Stimulated activated CD4-positive, alpha-beta T cell treated with anti-CD3 and anti-CD28 coated beads, Interleukin-4, amount 100 ng/mL, for 48 hours (primary cell): ENCODE measurements at regions not wholly inside any gene's neighbourhood (a gene's known extent, or its start where the extent isn't known, plus 50 kb on each side); places are given as distances from the start of the nearest gene placed in this dataset.

Experiments used
- DNase-seq, 2 donors: peaks; one replicate each; pipeline ENCODE4 v3.0.0-alpha.2; 2020; ENCODE audit warnings: low read depth in 2 of 2

GRCh38 chr16:6593799-6594198 is 738.8 kb upstream of the RBFOX1 start:
- DNase-seq: no peak

DNA sequence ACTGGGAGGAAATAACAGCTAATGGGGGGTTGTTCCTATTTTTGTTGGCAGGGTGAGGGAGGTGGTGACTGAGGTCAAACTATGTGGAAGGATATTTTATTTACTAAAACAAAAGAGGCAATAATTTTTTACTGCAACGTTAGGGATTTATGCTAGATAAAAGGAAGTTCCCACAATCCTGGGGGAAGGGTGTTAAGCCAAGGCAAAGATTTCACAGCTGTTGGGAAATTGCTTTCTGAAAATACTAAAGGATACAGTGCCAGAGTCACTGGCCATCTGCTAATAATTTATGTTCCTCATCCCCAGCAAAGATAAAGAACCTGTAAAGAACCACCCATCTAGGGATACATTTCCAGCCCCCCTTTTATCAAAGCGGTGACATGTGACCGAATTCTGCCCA is 756.0 kb upstream of the RBFOX1 start:
- DNase-seq: no peak

DNA sequence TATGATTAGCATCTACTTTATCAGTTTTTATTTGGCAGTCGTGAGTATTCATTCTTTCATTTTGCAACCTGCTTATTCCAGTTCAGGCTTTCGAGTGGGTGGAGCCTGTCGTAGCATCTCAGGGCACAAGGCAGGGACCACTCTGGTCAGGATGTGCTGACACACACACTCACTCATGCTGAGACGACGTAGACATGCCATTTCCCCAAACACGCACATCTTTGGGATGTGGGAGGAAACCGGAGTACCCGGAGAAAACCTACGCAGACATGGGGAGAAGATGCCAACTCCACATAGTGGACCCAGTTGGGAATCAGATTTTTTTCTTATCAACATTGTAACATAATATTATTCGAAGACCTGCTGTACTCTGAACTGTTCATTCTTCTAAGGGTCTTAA is 756.5 kb upstream of the RBFOX1 start:
- no peak for DNase-seq

GRCh38 chr16:6574146-6574545 is 758.5 kb upstream of the RBFOX1 start:
- DNase-seq: no peak

- no peak for DNase-seq
These were observed 759.1 kb upstream of the RBFOX1 start for GRCh38 chr16:6573577-6573976.

GRCh38 chr16:6571044-6571443 is 761.6 kb upstream of the RBFOX1 start:
- no peak for DNase-seq

- no peak for DNase-seq
These were observed 762.1 kb upstream of the RBFOX1 start for GRCh38 chr16:6570530-6570929.

DNA sequence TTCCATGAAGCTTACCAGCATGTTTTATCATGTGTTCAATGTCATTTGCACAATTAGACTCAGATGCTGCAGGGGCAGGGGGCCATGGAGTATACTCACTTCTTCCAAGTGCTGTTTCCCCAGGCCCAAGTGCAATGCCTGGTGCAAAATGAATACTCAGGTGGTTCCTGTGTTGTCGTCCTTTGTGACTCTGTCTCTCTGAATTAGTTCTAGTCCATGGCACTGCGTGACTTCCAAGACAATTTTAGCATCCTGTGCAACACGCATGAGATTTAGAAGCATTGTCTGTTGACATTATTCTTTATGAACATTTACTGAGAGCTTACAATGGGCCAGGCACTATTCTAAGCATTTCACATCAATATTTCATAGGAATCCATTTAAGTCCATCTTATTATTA is 769.7 kb upstream of the RBFOX1 start:
- DNase-seq: no peak

DNA sequence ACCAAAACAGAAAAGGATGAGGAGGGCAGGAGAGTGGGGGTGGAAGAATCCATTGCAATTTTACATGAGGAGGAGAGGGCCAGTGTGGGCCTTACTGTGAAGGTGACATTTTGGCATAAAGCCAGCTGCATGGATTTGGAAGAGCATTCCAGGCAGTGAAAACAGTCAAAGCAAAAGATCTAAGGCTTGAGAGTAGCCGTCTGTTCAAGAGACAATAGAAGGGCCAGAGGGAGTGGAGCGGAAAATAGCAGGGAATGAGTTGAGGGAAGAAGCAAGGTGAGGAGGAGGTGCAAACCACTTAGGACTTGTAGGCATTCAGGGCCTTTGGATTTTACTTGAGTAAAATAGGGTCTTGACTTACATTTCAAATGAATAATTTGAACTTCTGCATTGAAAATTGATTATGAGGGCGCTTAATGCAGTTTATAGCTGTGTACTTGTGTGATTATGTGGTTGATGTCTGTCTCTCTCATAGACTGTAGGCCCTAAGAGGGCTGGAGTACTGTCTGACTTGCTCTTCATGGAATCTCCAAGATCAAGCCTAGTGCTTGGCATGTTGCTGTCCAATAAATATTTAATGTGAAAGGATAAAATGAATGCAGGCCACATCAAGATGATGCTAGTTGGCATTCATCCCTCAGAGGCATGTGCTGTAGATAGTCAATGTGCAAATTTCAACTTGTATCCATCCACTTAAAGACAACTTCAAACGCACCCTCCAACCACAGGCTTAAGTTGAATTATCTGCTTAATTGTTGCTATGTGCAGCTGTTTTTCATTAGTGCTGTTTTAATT is 772.1 kb upstream of the RBFOX1 start:
- DNase-seq: no peak

DNA sequence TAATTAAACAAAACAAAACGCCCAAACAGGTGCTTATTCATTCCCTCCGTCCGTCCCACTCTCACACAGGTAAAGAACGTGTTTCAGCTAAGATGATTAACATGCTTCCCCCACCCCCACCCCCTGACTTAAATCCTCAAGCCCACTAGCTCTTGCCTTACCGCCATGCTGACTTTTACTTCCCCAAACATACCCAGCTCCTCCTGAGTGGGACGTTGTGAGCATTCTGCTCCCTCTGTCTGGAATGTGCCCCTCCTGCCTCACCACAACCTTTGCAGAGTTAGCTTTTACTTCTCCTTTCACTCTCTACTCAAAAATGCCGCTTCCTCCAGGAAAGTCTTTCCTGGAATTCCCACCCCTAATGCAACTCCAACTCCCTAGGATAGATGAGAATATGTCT is 774.0 kb upstream of the RBFOX1 start:
- no peak for DNase-seq

GRCh38 chr16:6558126-6558525 is 774.5 kb upstream of the RBFOX1 start:
- DNase-seq: no peak

DNA sequence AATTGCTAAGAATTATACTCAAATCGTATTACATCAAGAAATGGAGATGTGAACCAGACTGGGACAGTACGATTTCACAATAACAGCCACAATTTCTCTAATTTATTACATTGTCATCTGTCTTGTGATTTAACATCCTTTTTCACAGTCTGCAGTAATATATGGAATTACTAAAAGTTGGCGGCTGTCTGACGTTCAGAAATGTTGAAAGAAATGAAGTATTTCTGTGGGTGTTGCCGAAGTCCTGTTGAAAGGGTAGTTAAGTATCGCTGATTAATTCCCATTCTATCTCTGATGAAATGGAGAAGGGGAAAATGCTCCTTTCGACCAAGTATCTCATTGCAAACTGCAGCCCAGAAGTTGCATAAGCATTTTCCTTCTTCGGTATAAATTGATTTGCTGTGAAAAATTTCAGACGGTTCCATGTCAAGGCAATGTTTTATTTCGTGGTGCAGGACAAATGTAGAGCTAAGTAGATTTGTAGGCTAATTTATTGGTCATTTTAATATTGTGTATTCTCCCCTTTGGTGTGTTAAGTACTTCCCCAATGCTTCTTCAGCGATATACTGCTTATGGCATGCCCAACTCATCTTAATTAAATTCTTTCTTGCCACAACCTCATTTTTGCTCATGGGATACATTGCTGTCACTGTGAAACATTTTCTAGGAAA is 775.2 kb upstream of the RBFOX1 start:
- no peak for DNase-seq

GRCh38 chr16:6549415-6549814 is 783.2 kb upstream of the RBFOX1 start:
- no peak for DNase-seq

DNA sequence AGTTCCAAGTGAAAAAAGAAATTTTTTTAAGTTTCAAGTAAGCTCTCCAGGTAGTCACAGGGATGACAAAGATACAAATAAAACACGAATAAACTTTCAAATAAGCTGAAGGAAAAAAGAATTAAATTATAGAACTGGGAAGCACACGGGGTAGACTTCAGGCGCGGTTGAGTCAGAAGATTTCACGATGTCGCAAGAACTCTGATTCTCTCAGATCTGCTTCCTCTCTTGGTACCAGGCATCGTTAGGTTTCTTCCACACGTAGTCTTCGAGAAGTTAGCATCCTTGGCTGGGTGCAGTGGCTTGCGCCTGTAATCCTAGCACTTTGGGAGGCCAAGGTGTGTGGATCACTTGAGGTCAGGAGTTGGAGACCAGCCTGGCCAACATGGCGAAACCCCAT is 784.1 kb upstream of the RBFOX1 start:
- DNase-seq: no peak

DNA sequence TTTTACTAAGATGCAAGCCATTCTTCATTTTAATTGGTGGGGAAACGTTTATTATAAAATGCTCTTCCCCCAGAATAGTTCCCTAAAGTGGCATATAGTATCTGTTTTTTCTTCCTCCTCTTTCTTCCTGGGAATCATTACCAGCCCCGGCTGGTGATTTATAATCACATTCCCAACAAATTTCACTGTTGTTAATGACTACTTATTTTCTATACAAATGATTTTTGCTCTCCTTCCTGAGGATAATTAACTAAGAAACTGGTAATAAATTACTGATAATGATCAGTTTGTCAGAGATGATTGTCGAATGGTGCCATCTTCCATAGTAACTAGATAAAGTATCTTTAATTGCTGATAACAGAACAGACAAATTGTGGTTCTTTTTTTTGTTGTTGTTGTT is 785.5 kb upstream of the RBFOX1 start:
- no peak for DNase-seq

DNA sequence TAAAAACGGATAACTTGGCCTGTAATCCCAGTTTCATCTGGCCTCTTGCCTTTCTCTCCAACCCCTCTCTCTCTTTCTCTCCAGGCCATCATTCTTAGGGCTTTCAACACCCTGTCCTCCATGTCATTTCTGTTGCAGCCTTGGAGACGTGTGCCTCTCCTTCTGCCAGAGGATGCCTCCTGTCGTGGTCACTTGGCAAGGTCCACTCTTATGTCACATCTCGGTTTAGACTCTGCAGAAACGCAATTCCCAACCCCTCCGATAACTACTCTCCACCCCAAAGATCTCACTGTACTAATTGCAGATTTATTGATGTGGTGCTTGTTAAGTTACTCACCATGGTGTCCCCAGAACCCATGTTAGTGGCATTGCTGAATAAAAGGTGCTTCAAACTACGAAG is 787.3 kb upstream of the RBFOX1 start:
- no peak for DNase-seq

- DNase-seq: no peak
These were observed 791.4 kb upstream of the RBFOX1 start for GRCh38 chr16:6541267-6541666.

- DNase-seq: no peak
These were observed 796.2 kb upstream of the RBFOX1 start for GRCh38 chr16:6536411-6536810.

DNA sequence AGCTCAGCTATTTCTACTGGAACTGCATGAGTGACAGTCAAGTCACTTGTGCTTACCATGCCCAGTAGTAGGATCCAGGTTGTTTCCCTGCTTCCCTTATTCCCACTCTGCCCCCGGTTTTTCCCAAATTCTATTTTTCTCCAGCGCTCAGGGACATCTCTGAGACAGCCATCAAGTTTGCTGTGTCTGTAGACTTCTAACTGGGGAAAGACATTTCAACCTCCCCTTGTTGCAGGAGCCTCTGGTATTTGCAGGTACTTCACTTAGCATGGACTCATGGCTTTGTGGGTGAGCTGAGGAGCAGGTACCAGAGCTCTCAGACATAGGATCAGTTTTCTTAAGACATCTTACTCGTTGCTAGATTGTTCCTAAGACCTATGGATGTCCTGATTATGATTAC is 801.6 kb upstream of the RBFOX1 start:
- no peak for DNase-seq

DNA sequence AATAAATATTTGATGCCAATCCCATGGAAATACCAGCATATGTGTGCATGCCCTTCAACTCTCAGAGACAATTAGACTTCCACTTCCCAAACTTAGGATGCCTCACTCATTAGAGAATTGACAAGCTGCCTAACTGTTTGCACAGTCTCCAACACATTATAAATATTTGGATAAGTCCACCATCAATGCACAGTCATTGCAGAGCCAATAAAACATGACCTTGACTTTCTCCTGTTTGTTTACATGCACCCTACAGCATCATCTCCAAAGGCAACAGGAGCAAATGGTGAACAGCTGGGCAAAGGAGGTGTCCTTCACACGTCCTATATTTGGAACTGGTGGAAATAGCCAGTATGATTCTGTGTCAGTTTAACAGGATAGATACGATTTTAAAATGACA is 804.4 kb upstream of the RBFOX1 start:
- no peak for DNase-seq

GRCh38 chr16:6527646-6528045 is 805.0 kb upstream of the RBFOX1 start:
- DNase-seq: no peak

DNA sequence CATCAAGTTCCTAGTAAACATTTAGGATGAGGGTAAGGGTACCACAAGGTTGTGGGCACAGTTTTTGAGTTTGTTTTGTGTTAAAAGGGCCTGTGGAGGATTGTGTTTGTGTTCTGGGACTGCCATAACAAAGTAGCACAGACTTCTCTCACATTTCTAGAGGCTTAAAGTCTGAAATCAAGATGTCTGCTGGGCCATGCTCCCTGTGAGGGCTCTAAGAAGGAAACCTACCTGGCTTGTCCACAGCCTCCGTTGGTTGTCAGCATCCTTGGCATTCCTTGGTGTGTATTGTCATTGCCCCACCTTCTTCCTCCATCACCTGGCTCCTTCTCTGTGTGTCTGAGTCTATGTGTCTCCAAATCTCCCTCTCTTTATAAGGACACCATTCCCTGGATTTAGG is 808.1 kb upstream of the RBFOX1 start:
- no peak for DNase-seq

- DNase-seq: no peak
These were observed 815.5 kb upstream of the RBFOX1 start for GRCh38 chr16:6517020-6517720.
